ENCODE measurements at regions not wholly inside any gene's neighbourhood (a gene's known extent, or its start where the extent isn't known, plus 50 kb on each side); places are given as distances from the start of the nearest gene placed in this dataset.

GRCh38 chr2:80737047-80737446, 432.5 kb upstream of the LRRTM1 start:
- TF ChIP-seq CTCF (conservative IDR thresholded peaks at IDR 0.05; ENCODE audit: low read length), result no peak
- TF ChIP-seq EZH2phosphoT487 (IDR thresholded peaks at IDR 0.05; ENCODE audit: borderline replicate concordance), result no peak

Data from Loucy (cell line).